Stomach smooth muscle (tissue), 2 donors: ENCODE measurements at regions not wholly inside any gene's neighbourhood (a gene's known extent, or its start where the extent isn't known, plus 50 kb on each side); places are given as distances from the start of the nearest gene placed in this dataset.

Source experiments
- H3K27ac ChIP-seq: one replicate; pipeline ENCODE4 v1.7.0; 2013; ENCODE audit warnings: mild to moderate bottlenecking, low read length, inconsistent platforms
- H3K27me3 ChIP-seq, 2 donors: one replicate each; pipeline ENCODE4 v1.7.0; 2013; ENCODE audit warnings: low read length in 2 of 2; ENCODE audit not compliant: insufficient read depth in 2 of 2, control insufficient read depth in 1 of 2
- H3K36me3 ChIP-seq, 2 donors: one replicate each; pipeline ENCODE4 v1.7.0; 2013; ENCODE audit warnings: low read length in 2 of 2; ENCODE audit not compliant: control insufficient read depth in 2 of 2, insufficient read depth in 2 of 2
- H3K4me1 ChIP-seq: one replicate; pipeline ENCODE4 v1.7.0; 2013; ENCODE audit warnings: low read length; ENCODE audit not compliant: control insufficient read depth, insufficient read depth
- H3K4me3 ChIP-seq, 2 donors: one replicate each; pipeline ENCODE4 v1.7.0; 2013; ENCODE audit warnings: low read length in 2 of 2
- H3K9ac ChIP-seq, 2 donors: one replicate each; pipeline ENCODE4 v1.7.0; 2013; ENCODE audit warnings: low read length in 2 of 2, mild to moderate bottlenecking in 1 of 2
- H3K9me3 ChIP-seq, 2 donors: one replicate each; pipeline ENCODE4 v1.7.0; 2013; ENCODE audit warnings: low read length in 2 of 2; ENCODE audit not compliant: control insufficient read depth in 2 of 2
- donor health status: healthy.
- donor health status: Pancreatic carcinoma.

- Histone ChIP-seq H3K9me3 (no peaks in the 10 kb centered on the region), H3K36me3 (no peaks in the 10 kb centered on the region), H3K9ac (no peak overlapping the region)
These were observed 731.3 kb upstream of the RAB6C start for GRCh38 chr2:129248198-129248597.

GRCh38 chr2:129252781-129253460 is 726.5 kb upstream of the RAB6C start:
- Histone ChIP-seq H3K9me3 (no peaks in the 10 kb centered on the region), H3K36me3 (no peaks in the 10 kb centered on the region), H3K4me1 (no peaks in the 10 kb centered on the region), H3K4me3 (no peak overlapping the region), H3K27me3 (no peaks in the 10 kb centered on the region), H3K9ac (no peak overlapping the region), H3K27ac (no peak overlapping the region)

More at GRCh38 chr2:129248198-129248597, 731.3 kb upstream of the RAB6C start:
- H3K27me3 ChIP-seq = no peaks in the 10 kb centered on the region
- no peak overlapping the region for H3K4me3 ChIP-seq
- no peaks in the 10 kb centered on the region for H3K4me1 ChIP-seq
- H3K27ac ChIP-seq = no peak overlapping the region

GRCh38 chr2:129253461-129253812 is 726.0 kb upstream of the RAB6C start:
- Histone ChIP-seq H3K27me3 (no peaks in the 10 kb centered on the region), H3K36me3 (no peaks in the 10 kb centered on the region), H3K4me1 (no peaks in the 10 kb centered on the region), H3K27ac (no peak overlapping the region), H3K4me3 (no peak overlapping the region), H3K9me3 (no peaks in the 10 kb centered on the region), H3K9ac (no peak overlapping the region)

GRCh38 chr2:129254718-129255117 is 724.7 kb upstream of the RAB6C start:
- H3K27ac ChIP-seq = no peak overlapping the region
- H3K4me3 ChIP-seq = no peak overlapping the region
- no peaks in the 10 kb centered on the region for H3K4me1 ChIP-seq
- peaks cover 2 to 6% of the 10 kb centered on the region in 2 donors for H3K9me3 ChIP-seq
- no peak overlapping the region for H3K9ac ChIP-seq
- no peaks in the 10 kb centered on the region for H3K36me3 ChIP-seq
- no peaks in the 10 kb centered on the region for H3K27me3 ChIP-seq

GRCh38 chr2:129255610-129256313 is 723.7 kb upstream of the RAB6C start:
- Histone ChIP-seq H3K36me3 (no peaks in the 10 kb centered on the region), H3K27me3 (no peaks in the 10 kb centered on the region), H3K9me3 (peaks cover 2 to 6% of the 10 kb centered on the region in 2 donors), H3K27ac (no peak overlapping the region), H3K4me1 (no peaks in the 10 kb centered on the region), H3K4me3 (no peak overlapping the region), H3K9ac (no peak overlapping the region)

- Histone ChIP-seq H3K4me3 (no peak overlapping the region), H3K9ac (no peak overlapping the region), H3K36me3 (no peaks in the 10 kb centered on the region), H3K27ac (no peak overlapping the region), H3K9me3 (peaks cover 2 to 6% of the 10 kb centered on the region in 2 donors), H3K4me1 (no peaks in the 10 kb centered on the region), H3K27me3 (no peaks in the 10 kb centered on the region)
These were observed 722.8 kb upstream of the RAB6C start for GRCh38 chr2:129256642-129257041.

GRCh38 chr2:129262934-129263333 is 716.5 kb upstream of the RAB6C start:
- H3K27ac ChIP-seq = no peak overlapping the region
- H3K9ac ChIP-seq = no peak overlapping the region
- no peaks in the 10 kb centered on the region for H3K36me3 ChIP-seq
- H3K4me3 ChIP-seq = no peak overlapping the region
- no peaks in the 10 kb centered on the region for H3K4me1 ChIP-seq
- peaks cover 6 to 10% of the 10 kb centered on the region in 2 donors for H3K9me3 ChIP-seq
- no peaks in the 10 kb centered on the region for H3K27me3 ChIP-seq

GRCh38 chr2:129263939-129264338 is 715.5 kb upstream of the RAB6C start:
- H3K4me3 ChIP-seq = no peak overlapping the region
- peaks cover 6 to 10% of the 10 kb centered on the region in 2 donors for H3K9me3 ChIP-seq
- H3K27ac ChIP-seq = no peak overlapping the region
- H3K27me3 ChIP-seq = no peaks in the 10 kb centered on the region
- no peaks in the 10 kb centered on the region for H3K36me3 ChIP-seq
- H3K4me1 ChIP-seq = no peaks in the 10 kb centered on the region
- no peak overlapping the region for H3K9ac ChIP-seq

GRCh38 chr2:129267559-129267958 is 711.9 kb upstream of the RAB6C start:
- no peak overlapping the region for H3K27ac ChIP-seq
- no peaks in the 10 kb centered on the region for H3K4me1 ChIP-seq
- no peaks in the 10 kb centered on the region for H3K27me3 ChIP-seq
- no peak overlapping the region for H3K9ac ChIP-seq
- no peaks in the 10 kb centered on the region for H3K36me3 ChIP-seq
- no peak overlapping the region for H3K4me3 ChIP-seq
- peaks cover 0 to 9% of the 10 kb centered on the region in 2 donors for H3K9me3 ChIP-seq

- Histone ChIP-seq H3K9ac (no peak overlapping the region), H3K27ac (no peak overlapping the region), H3K36me3 (no peaks in the 10 kb centered on the region), H3K27me3 (no peaks in the 10 kb centered on the region), H3K4me1 (no peaks in the 10 kb centered on the region), H3K9me3 (peaks cover 0 to 6% of the 10 kb centered on the region in 2 donors), H3K4me3 (no peak overlapping the region)
These were observed 706.0 kb upstream of the RAB6C start for GRCh38 chr2:129273266-129274037.
